IMR-90 (cell line): ENCODE measurements at regions not wholly inside any gene's neighbourhood (a gene's known extent, or its start where the extent isn't known, plus 50 kb on each side); places are given as distances from the start of the nearest gene placed in this dataset.

Source experiments
- ATAC-seq: fragments of 200-7000 bp; cut with Tn5 transposase; 2 replicates; pipeline ENCODE4 v1.9.1; 2020; ENCODE audit warnings: low read depth, mild to moderate bottlenecking, moderate library complexity
- BruUV-seq: library from RNA; stranded (reverse); fragments of 400-500 nt; replicated peaks from 2 replicates; lab custom pipeline; 2021; lab: Mats Ljungman, UMichigan
- CTCF ChIA-PET: fragments of 300-600 bp; formaldehyde crosslinking; extraction: SDS; loops from one replicate; lab custom pipeline; 2021; ENCODE audit warnings: antibody characterized with exemption; lab: Yijun Ruan, JAX
- POLR2A ChIA-PET: fragments of 300-600 bp; sonication (Branson Sonifier 250); formaldehyde crosslinking; loops from one replicate; lab custom pipeline; 2022; ENCODE audit warnings: antibody characterized with exemption; ENCODE audit not compliant: unreplicated experiment; lab: Charles Lee
- DNase-seq: peaks from one replicate; pipeline ENCODE4 v3.0.0; 2013
- H2AFZ ChIP-seq: replicated peaks from 2 replicates; pipeline ENCODE3; 2013; ENCODE audit warnings: low read length, mild to moderate bottlenecking; ENCODE audit not compliant: poor library complexity
- H2AK5ac ChIP-seq: 2 replicates; pipeline ENCODE4 v1.6.1; 2013; ENCODE audit warnings: low read depth, low read length, inconsistent platforms
- H2AK9ac ChIP-seq: replicated peaks from 2 replicates; pipeline ENCODE3; 2013; ENCODE audit warnings: mild to moderate bottlenecking, low read depth, low read length, moderate library complexity; ENCODE audit not compliant: poor library complexity
- H2BK120ac ChIP-seq: 2 replicates; pipeline ENCODE4 v1.6.1; 2013; ENCODE audit warnings: low read depth, low read length, inconsistent platforms
- H2BK15ac ChIP-seq: 3 replicates; pipeline ENCODE4 v1.6.1; 2013; ENCODE audit warnings: low read depth, low read length, inconsistent platforms
- H2BK20ac ChIP-seq: 2 replicates; pipeline ENCODE4 v1.6.1; 2013; ENCODE audit warnings: low read depth, mild to moderate bottlenecking, inconsistent platforms, low read length, moderate library complexity
- H2BK5ac ChIP-seq: 2 replicates; pipeline ENCODE4 v1.6.1; 2013; ENCODE audit warnings: mild to moderate bottlenecking, low read depth, low read length, inconsistent platforms; ENCODE audit not compliant: poor library complexity, severe bottlenecking
- H3K14ac ChIP-seq: replicated peaks from 2 replicates; pipeline ENCODE4 v1.6.1; 2013; ENCODE audit warnings: low read depth, low read length, inconsistent platforms
- H3K18ac ChIP-seq: 2 replicates; pipeline ENCODE4 v1.6.1; 2013; ENCODE audit warnings: low read depth, low read length, control low read depth
- H3K23ac ChIP-seq: 2 replicates; pipeline ENCODE4 v1.6.1; 2013; ENCODE audit warnings: low read depth, low read length, inconsistent platforms
- H3K27ac ChIP-seq: 2 replicates; pipeline ENCODE4 v1.5.1; 2013; ENCODE audit warnings: mild to moderate bottlenecking, control low read depth, low read length; ENCODE audit not compliant: insufficient read depth
- H3K27me3 ChIP-seq: 2 replicates; pipeline ENCODE4 v1.6.1; 2013; ENCODE audit warnings: low read length; ENCODE audit not compliant: control insufficient read depth, insufficient read depth
- H3K36me3 ChIP-seq: 2 replicates; pipeline ENCODE4 v1.6.1; 2013; ENCODE audit warnings: low read length, mixed read lengths; ENCODE audit not compliant: control insufficient read depth, insufficient read depth
- H3K4ac ChIP-seq: 2 replicates; pipeline ENCODE4 v1.6.1; 2013; ENCODE audit warnings: low read depth, low read length, inconsistent platforms
- H3K4me1 ChIP-seq: 2 replicates; pipeline ENCODE4 v1.6.1; 2013; ENCODE audit warnings: low read length, mixed read lengths; ENCODE audit not compliant: control insufficient read depth, insufficient read depth
- H3K4me2 ChIP-seq: 2 replicates; pipeline ENCODE4 v1.6.1; 2013; ENCODE audit warnings: low read depth, mild to moderate bottlenecking, control low read depth, low read length, moderate library complexity
- H3K4me3 ChIP-seq: 2 replicates; pipeline ENCODE4 v1.5.1; 2013; ENCODE audit warnings: low read depth, mild to moderate bottlenecking, control low read depth, low read length, moderate library complexity; ENCODE audit not compliant: insufficient read depth
- H3K56ac ChIP-seq: 2 replicates; pipeline ENCODE4 v1.6.1; 2013; ENCODE audit warnings: low read length, inconsistent platforms; ENCODE audit not compliant: insufficient read depth; ENCODE audit errors: extremely low read depth
- H3K79me1 ChIP-seq, 2 experiments: 2 replicates each; pipeline ENCODE4 v1.6.1; 2013; ENCODE audit warnings: low read length in 2 of 2, inconsistent platforms in 1 of 2, low read depth in 1 of 2
- H3K9ac ChIP-seq: 2 replicates; pipeline ENCODE4 v1.6.1; 2013; ENCODE audit warnings: low read depth, low read length, control low read depth
- H3K9me1 ChIP-seq: 2 replicates; pipeline ENCODE4 v1.6.1; 2013; ENCODE audit warnings: low read length, inconsistent platforms; ENCODE audit not compliant: insufficient read depth
- H3K9me3 ChIP-seq: 2 replicates; pipeline ENCODE4 v1.6.1; 2013; ENCODE audit warnings: low read length; ENCODE audit not compliant: control insufficient read depth, insufficient read depth
- H4K20me1 ChIP-seq: 2 replicates; pipeline ENCODE4 v1.6.1; 2013; ENCODE audit warnings: low read length, inconsistent platforms; ENCODE audit not compliant: insufficient read depth
- H4K5ac ChIP-seq: 2 replicates; pipeline ENCODE4 v1.6.1; 2013; ENCODE audit warnings: mild to moderate bottlenecking, low read depth, low read length, control low read depth
- H4K8ac ChIP-seq, 2 experiments: 2 replicates each; pipeline ENCODE4 v1.6.1; 2013; ENCODE audit warnings: low read depth in 2 of 2, low read length in 2 of 2, control low read depth in 1 of 2, inconsistent platforms in 1 of 2
- H4K91ac ChIP-seq: 2 replicates; pipeline ENCODE4 v1.6.1; 2013; ENCODE audit warnings: low read depth, low read length, inconsistent platforms; ENCODE audit not compliant: insufficient read depth
- ELK1 ChIP-seq: fragments of 150-350 bp; IDR thresholded peaks from 2 replicates; pipeline ENCODE4 v1.6.1; 2016; ENCODE audit warnings: low read depth, mild to moderate bottlenecking, low read length, moderate library complexity, borderline replicate concordance
- FOS ChIP-seq: fragments of 150-350 bp; IDR thresholded peaks from 2 replicates; pipeline ENCODE4 v1.6.1; 2016; ENCODE audit warnings: low read depth, low read length
- MAFK ChIP-seq: IDR thresholded peaks from 2 replicates; pipeline ENCODE4 v1.6.1; 2012; ENCODE audit warnings: low read depth, low read length, improper control_type of control experiment
- MXI1 ChIP-seq: IDR thresholded peaks from 2 replicates; pipeline ENCODE4 v1.6.1; 2012; ENCODE audit warnings: low read depth, mild to moderate bottlenecking, low read length, moderate library complexity, borderline replicate concordance
- POLR2A ChIP-seq: IDR thresholded peaks from 2 replicates; pipeline ENCODE4 v1.6.1; 2012; ENCODE audit warnings: mild to moderate bottlenecking, low read depth, low read length
- RCOR1 ChIP-seq: IDR thresholded peaks from 2 replicates; pipeline ENCODE4 v1.6.1; 2012; ENCODE audit warnings: mild to moderate bottlenecking, low read length, improper control_type of control experiment; ENCODE audit not compliant: insufficient replicate concordance
- RFX5 ChIP-seq: IDR thresholded peaks from 2 replicates; pipeline ENCODE4 v1.8.0; 2012; ENCODE audit warnings: low read depth, mild to moderate bottlenecking, low read length, moderate library complexity
- USF2 ChIP-seq: fragments of 150-350 bp; IDR thresholded peaks from 2 replicates; pipeline ENCODE4 v1.6.1; 2017; ENCODE audit warnings: mild to moderate bottlenecking, antibody characterized with exemption, low read length, low read depth
- WGBS, 2 experiments: methylation state at CpG; one replicate each; pipeline versions ENCODE4 v1.1.5 to v1.1.7; 2013; ENCODE audit warnings: missing lambda C conversion rate in 2 of 2; ENCODE audit not compliant: insufficient read length in 1 of 2; ENCODE audit errors: extremely low coverage in 2 of 2; 5-methylcytosine and 5-hydroxymethylcytosine counted together
- dilution Hi-C: fragments of 300-500 bp; cut with HindIII; formaldehyde crosslinking; loops from one replicate; pipeline ENCODE4 v1.14.3; 2018; ENCODE audit warnings: low sequenced_read_pairs; ENCODE audit not compliant: unreplicated experiment
- in situ Hi-C: fragments of 300-500 bp; cut with MboI; formaldehyde crosslinking; loops from 3 replicates; pipeline ENCODE4 v1.14.3; 2019; ENCODE audit warnings: low sequenced_read_pairs, inconsistent platforms, mixed read lengths
- intact Hi-C: fragments of 100-400 bp; cut with micrococcal nuclease; formaldehyde crosslinking; loops from 2 replicates; pipeline ENCODE4 v1.10.0; 2022

- Histone ChIP-seq H3K18ac (no peak overlapping the region), H3K27me3 (no peaks in the 10 kb centered on the region), H3K27ac (no peak overlapping the region), H2BK15ac (no peak overlapping the region), H3K4me2 (no peak overlapping the region), H3K9ac (no peak overlapping the region), H3K4me3 (no peak overlapping the region), H3K36me3 (no peaks in the 10 kb centered on the region), H2AK5ac (no peak overlapping the region), H3K79me1 (no peaks in the 10 kb centered on the region), H3K4ac (no peak overlapping the region), H3K9me1 (no peaks in the 10 kb centered on the region), H4K5ac (no peak overlapping the region), H2BK120ac (no peak overlapping the region), H4K20me1 (no peaks in the 10 kb centered on the region), H2AK9ac (no peak overlapping the region), H2AFZ (no peak overlapping the region), H2BK20ac (no peak overlapping the region), H3K9me3 (no peaks in the 10 kb centered on the region), H4K91ac (no peak overlapping the region), H3K14ac (no peak overlapping the region), H3K23ac (no peak overlapping the region), H3K56ac (no peak overlapping the region), H3K4me1 (no peaks in the 10 kb centered on the region), H2BK5ac (no peak overlapping the region), H4K8ac (no peak overlapping the region)
- POLR2A ChIA-PET, result no interaction called here
- no CpG with 5 or more reads among the region's 2 CpGs for WGBS, 2 experiments
- CTCF ChIA-PET, result no interaction called here
- DNase-seq (no peak), ATAC-seq (no peak)
- TF ChIP-seq MAFK (no peak), MXI1 (no peak), RCOR1 (no peak), FOS (no peak), ELK1 (no peak), USF2 (no peak), RFX5 (no peak), POLR2A (no peak)
- in situ Hi-C loops, result no loop called here
- intact Hi-C loops, result no loop called here
- dilution Hi-C loops, result no loop called here
- no TSS peak for BruUV-seq
These were observed 609.1 kb upstream of the SLC39A10 start for GRCh38 chr2:195047955-195048354.
